Ascending aorta (tissue), 2 donors: ENCODE measurements at regions not wholly inside any gene's neighbourhood (a gene's known extent, or its start where the extent isn't known, plus 50 kb on each side); places are given as distances from the start of the nearest gene placed in this dataset.
"Not testable (repeated sequence)": the region's sequence is repeated elsewhere in the genome, so short reads cannot be mapped to it uniquely, and the experiment has no call there.

Experiments used
- DNase-seq, 2 donors: peaks; one replicate each; pipeline ENCODE4 v3.0.0-alpha.2; 2019; ENCODE audit warnings: low spot score in 2 of 2
- H3K27ac ChIP-seq, 2 donors: fragments of 200-600 bp; sonication (generic); one replicate each; pipeline ENCODE4 v1.5.1; 2016 to 2017; ENCODE audit warnings: mild to moderate bottlenecking in 1 of 2
- H3K27me3 ChIP-seq: fragments of 200-600 bp; sonication (generic); one replicate; pipeline ENCODE4 v1.5.1; 2017
- H3K36me3 ChIP-seq, 2 donors: fragments of 200-600 bp; sonication (generic); one replicate each; pipeline ENCODE4 v1.5.1; 2016
- H3K4me1 ChIP-seq, 2 donors: fragments of 200-600 bp; sonication (generic); one replicate each; pipeline ENCODE4 v1.5.1; 2016 to 2017; ENCODE audit warnings: mild to moderate bottlenecking in 1 of 2
- H3K4me3 ChIP-seq, 2 donors: fragments of 200-600 bp; sonication (generic); one replicate each; pipeline ENCODE4 v1.5.1; 2016 to 2017; ENCODE audit warnings: mild to moderate bottlenecking in 1 of 2
- H3K9me3 ChIP-seq, 2 donors: fragments of 200-600 bp; sonication (generic); one replicate each; pipeline ENCODE4 v1.5.1; 2016
- intact Hi-C: fragments of 100-400 bp; cut with DNase I; formaldehyde crosslinking; loops from one replicate; pipeline ENCODE4 v1.15.1; 2023
- TF ChIP-seq, protein P1 (sequence below), 3 experiments: fragments of 200-600 bp in 2 of 3; fragments of 450-650 bp in 1 of 3; sonication (generic) in 2 of 3; IDR thresholded peaks; one replicate each; pipeline ENCODE4 v1.5.1; 2016 to 2019; ENCODE audit warnings: antibody characterized with exemption in 3 of 3, mild to moderate bottlenecking in 1 of 3, moderate library complexity in 1 of 3

DNA sequence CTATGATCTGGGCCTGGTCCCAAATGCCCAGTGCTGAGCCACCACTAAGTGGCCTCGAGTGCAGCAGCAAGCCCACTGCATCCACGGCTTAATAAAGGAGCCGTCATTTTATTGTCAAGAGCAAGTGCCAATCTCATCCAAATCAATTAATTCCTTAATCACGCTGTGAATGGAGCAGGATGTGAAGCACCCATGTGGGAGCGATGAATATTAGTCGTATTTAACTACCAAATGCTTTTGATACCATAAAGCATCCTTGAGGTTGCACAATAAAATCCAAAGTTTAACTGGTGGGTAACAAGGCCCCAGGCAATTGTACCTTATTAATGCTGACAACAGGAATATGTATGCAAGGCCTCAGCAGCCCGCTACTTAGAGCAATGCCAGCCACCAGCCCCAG lies 226.0 kb upstream of the C16orf82 start:
- no peak overlapping the region for H3K27ac ChIP-seq
- intact Hi-C loops, result no loop called here
- no peaks in the 10 kb centered on the region for H3K4me1 ChIP-seq
- no peak overlapping the region for H3K4me3 ChIP-seq
- H3K36me3 ChIP-seq, result no peaks in the 10 kb centered on the region
- no peaks in the 10 kb centered on the region for H3K27me3 ChIP-seq
- DNase-seq, result no peak
- TF ChIP-seq, protein P1, sequence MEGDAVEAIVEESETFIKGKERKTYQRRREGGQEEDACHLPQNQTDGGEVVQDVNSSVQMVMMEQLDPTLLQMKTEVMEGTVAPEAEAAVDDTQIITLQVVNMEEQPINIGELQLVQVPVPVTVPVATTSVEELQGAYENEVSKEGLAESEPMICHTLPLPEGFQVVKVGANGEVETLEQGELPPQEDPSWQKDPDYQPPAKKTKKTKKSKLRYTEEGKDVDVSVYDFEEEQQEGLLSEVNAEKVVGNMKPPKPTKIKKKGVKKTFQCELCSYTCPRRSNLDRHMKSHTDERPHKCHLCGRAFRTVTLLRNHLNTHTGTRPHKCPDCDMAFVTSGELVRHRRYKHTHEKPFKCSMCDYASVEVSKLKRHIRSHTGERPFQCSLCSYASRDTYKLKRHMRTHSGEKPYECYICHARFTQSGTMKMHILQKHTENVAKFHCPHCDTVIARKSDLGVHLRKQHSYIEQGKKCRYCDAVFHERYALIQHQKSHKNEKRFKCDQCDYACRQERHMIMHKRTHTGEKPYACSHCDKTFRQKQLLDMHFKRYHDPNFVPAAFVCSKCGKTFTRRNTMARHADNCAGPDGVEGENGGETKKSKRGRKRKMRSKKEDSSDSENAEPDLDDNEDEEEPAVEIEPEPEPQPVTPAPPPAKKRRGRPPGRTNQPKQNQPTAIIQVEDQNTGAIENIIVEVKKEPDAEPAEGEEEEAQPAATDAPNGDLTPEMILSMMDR (IDR thresholded peaks at IDR 0.05), result no peak
- H3K9me3 ChIP-seq, result no peaks in the 10 kb centered on the region

DNA sequence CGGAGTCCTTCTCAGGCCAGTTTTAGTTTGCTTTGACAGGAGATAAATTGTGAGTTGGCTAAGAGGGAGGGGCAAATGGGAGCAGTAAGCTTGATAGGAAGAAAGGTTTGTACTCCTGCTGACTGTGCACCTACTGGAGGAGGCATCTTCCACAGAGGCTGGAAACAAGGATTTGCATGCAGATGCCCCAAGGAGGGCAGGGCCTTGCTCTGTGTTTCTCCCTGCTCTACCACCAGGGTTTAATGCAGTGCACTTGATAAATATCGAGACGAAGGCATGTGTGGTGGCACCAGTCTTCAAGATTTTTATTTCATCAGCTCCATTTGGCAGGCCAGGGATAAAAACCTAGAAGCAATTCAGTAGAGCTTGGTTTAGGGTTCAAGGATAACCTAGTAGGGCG lies 210.5 kb upstream of the C16orf82 start:
- no peaks in the 10 kb centered on the region for H3K36me3 ChIP-seq
- intact Hi-C loops, result no loop called here
- no peaks in the 10 kb centered on the region for H3K4me1 ChIP-seq
- H3K4me3 ChIP-seq, result no peak overlapping the region
- H3K27ac ChIP-seq, result no peak overlapping the region
- no peak for DNase-seq
- TF ChIP-seq, protein P1 (IDR thresholded peaks at IDR 0.05), result no peak
- no peaks in the 10 kb centered on the region for H3K9me3 ChIP-seq
- no peaks in the 10 kb centered on the region for H3K27me3 ChIP-seq

DNA sequence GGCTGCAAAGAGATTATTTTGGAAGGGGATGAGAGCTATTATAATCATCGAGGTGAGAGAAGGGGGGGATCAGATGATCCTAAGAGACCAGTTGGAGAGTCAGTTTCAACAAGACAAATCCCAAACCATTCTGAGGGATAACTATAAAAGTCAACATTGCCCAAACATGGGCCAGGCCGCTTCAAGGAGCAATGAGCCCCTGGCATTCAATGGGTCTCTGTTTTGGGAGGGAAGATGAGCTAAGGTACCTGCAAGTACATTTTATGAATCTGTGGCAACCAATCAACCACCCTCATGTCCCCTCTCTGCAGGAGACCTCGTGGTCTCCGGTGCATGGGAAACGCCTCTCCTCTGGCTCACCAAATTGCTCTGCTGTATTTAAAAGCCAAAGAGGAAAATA lies 209.9 kb upstream of the C16orf82 start:
- no peak for DNase-seq
- Histone ChIP-seq H3K4me1 (no peaks in the 10 kb centered on the region), H3K4me3 (no peak overlapping the region), H3K27me3 (no peaks in the 10 kb centered on the region), H3K36me3 (no peaks in the 10 kb centered on the region), H3K9me3 (no peaks in the 10 kb centered on the region), H3K27ac (no peak overlapping the region)
- TF ChIP-seq, protein P1 (IDR thresholded peaks at IDR 0.05), result no peak
- intact Hi-C loops, result no loop called here

DNA sequence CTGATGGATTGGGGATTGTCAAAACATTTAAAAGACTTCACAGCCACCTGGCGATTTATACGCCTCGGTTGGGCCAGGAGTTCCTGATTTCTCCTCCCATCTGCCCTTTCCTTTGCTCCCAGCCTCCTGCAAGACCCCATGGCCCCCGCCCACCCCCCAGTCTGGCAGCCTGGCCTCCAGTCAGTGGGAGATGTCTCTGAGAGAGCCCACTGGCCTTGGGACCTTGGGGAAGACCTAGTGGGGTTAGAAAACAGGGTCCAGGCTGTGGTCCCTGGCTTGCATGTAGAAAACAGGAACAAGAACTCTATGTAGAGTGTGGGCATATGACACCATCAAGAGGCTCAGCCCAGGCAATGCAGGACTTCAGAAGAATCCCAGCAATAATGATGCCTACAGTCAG lies 209.4 kb upstream of the C16orf82 start:
- no peaks in the 10 kb centered on the region for H3K4me1 ChIP-seq
- intact Hi-C loops, result no loop called here
- H3K9me3 ChIP-seq, result no peaks in the 10 kb centered on the region
- H3K4me3 ChIP-seq, result no peak overlapping the region
- H3K36me3 ChIP-seq, result no peaks in the 10 kb centered on the region
- H3K27me3 ChIP-seq, result no peaks in the 10 kb centered on the region
- H3K27ac ChIP-seq, result no peak overlapping the region
- no peak for DNase-seq
- TF ChIP-seq, protein P1 (IDR thresholded peaks at IDR 0.05), result no peak

DNA sequence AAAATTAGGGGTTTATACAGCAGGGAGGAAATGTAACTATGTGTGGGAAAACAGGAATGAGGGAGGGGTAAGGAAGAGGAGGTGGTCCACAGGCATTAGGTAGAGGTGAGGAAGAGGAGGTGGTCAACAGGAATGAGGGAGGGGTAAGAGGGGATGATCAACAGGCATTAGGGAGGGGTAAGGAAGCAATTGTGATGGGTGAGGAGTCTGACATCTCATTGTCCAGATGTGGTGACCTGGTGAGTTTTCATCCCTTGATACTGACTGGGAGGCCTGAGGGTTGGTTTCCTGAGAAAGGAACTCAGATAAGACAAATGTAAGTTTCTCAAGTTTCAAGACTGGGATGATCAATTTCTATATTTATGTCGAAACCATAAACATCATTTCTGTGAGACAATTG lies 206.2 kb upstream of the C16orf82 start:
- no peaks in the 10 kb centered on the region for H3K4me1 ChIP-seq
- intact Hi-C loops, result no loop called here
- no peak overlapping the region for H3K4me3 ChIP-seq
- no peaks in the 10 kb centered on the region for H3K36me3 ChIP-seq
- DNase-seq, result no peak
- no peak overlapping the region for H3K27ac ChIP-seq
- H3K27me3 ChIP-seq, result no peaks in the 10 kb centered on the region
- TF ChIP-seq, protein P1 (IDR thresholded peaks at IDR 0.05), result no peak
- no peaks in the 10 kb centered on the region for H3K9me3 ChIP-seq

DNA sequence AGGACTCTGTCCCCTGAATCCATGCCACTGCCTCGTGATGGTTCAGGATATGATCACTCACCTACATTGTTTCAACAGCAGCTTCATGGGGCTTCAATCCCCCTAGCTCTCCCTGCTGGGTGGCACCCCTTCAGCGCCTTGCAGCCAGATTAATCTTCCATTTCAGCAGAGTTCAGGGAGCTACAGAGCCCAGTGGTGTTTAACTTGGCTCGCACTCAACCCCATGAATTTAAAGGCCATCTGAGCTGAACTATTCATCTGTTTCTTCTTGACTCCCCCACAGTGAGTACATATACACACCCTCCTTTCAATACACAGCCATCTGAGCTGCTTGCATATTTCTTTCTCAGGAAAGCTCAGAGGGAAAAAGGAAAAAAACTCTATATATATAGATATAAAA lies 202.8 kb upstream of the C16orf82 start:
- no peak for DNase-seq
- H3K36me3 ChIP-seq, result no peaks in the 10 kb centered on the region
- no peaks in the 10 kb centered on the region for H3K4me1 ChIP-seq
- H3K27me3 ChIP-seq, result no peaks in the 10 kb centered on the region
- TF ChIP-seq, protein P1 (IDR thresholded peaks at IDR 0.05), result no peak
- no peak overlapping the region for H3K27ac ChIP-seq
- no peak overlapping the region for H3K4me3 ChIP-seq
- no peaks in the 10 kb centered on the region for H3K9me3 ChIP-seq
- intact Hi-C loops, result no loop called here

DNA sequence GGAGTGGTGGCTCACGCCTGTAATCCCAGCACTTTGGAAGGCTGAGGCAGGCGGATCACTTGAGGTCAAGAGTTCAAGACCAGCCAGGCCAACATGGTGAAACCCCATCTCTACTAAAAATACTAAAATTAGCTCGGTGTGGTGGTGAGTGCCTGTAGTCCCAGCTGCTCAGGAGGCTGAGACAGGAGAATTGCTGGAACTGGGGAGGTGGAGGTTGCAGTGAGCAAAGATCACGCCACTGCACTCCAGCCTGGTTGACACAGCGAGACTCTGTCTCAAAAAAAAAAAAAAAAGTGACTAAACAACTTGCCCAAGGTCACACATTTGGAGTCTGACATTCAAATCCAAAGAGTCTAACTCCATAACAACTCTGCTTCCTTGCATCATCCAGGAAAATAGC lies 192.4 kb upstream of the C16orf82 start:
- intact Hi-C loops, result not testable (repeated sequence)

More for the DNA sequence above, 192.4 kb upstream of the C16orf82 start:
- not testable (repeated sequence) for H3K9me3 ChIP-seq, H3K27me3 ChIP-seq, H3K36me3 ChIP-seq, DNase-seq, H3K4me3 ChIP-seq, H3K4me1 ChIP-seq, H3K27ac ChIP-seq
